SK-N-SH (cell line): ENCODE measurements at regions not wholly inside any gene's neighbourhood (a gene's known extent, or its start where the extent isn't known, plus 50 kb on each side); places are given as distances from the start of the nearest gene placed in this dataset.

Source experiments
- CTCF ChIA-PET: fragments of 300-600, 350-600 bp; formaldehyde crosslinking; extraction: SDS; loops from one replicate; lab custom pipeline; 2021; lab: Yijun Ruan, JAX
- POLR2A ChIA-PET: fragments of 350-600 bp; sonication (Branson Sonifier 250); formaldehyde crosslinking; extraction: SDS; loops from one replicate; lab custom pipeline; 2020; ENCODE audit warnings: antibody characterized with exemption, inconsistent platforms; lab: Yijun Ruan, JAX
- DNase-seq: peaks from one replicate; pipeline ENCODE4 v3.0.0; 2012
- H2AFZ ChIP-seq: fragments of 200-600 bp; sonication (generic); 2 replicates; pipeline ENCODE4 v1.8.1; 2016; ENCODE audit warnings: antibody characterized with exemption, mild to moderate bottlenecking, low read depth
- H3F3A ChIP-seq: fragments of 200-600 bp; sonication (generic); replicated peaks from 2 replicates; pipeline ENCODE3; 2016; ENCODE audit warnings: antibody characterized with exemption, mild to moderate bottlenecking; ENCODE audit not compliant: insufficient read depth
- H3K27ac ChIP-seq, 2 experiments: fragments of 200-500 bp in 1 of 2; fragments of 200-600 bp in 1 of 2; sonication (Bioruptor generic) in 1 of 2; sonication (generic), shearing (Covaris generic) in 1 of 2; 2 replicates each; pipeline versions ENCODE4 v1.5.1 to v1.6.1; 2014 to 2016; ENCODE audit warnings: low read depth in 2 of 2, inconsistent platforms in 1 of 2, low read length in 1 of 2, mild to moderate bottlenecking in 1 of 2, mixed read lengths in 1 of 2
- H3K27me3 ChIP-seq: fragments of 200-600 bp; sonication (generic), shearing (Covaris generic); 2 replicates; pipeline ENCODE4 v1.6.1; 2016; ENCODE audit warnings: mixed run types; ENCODE audit not compliant: insufficient read depth
- H3K36me3 ChIP-seq, 2 experiments: fragments of 200-500 bp in 1 of 2; fragments of 200-600 bp in 1 of 2; sonication (Bioruptor generic) in 1 of 2; sonication (generic) in 1 of 2; replicated peaks in 1 of 2; 2 replicates each; pipeline versions ENCODE3 to v1.5.1; 2014 to 2016; ENCODE audit warnings: low read length in 1 of 2, mild to moderate bottlenecking in 1 of 2; ENCODE audit not compliant: insufficient read depth in 2 of 2, control insufficient read depth in 1 of 2
- H3K4me1 ChIP-seq, 2 experiments: fragments of 200-500 bp in 1 of 2; fragments of 200-600 bp in 1 of 2; sonication (Bioruptor generic) in 1 of 2; sonication (generic), shearing (Covaris generic) in 1 of 2; 2 replicates each; pipeline versions ENCODE4 v1.5.1 to v1.6.1; 2014 to 2016; ENCODE audit warnings: low read depth in 1 of 2, low read length in 1 of 2, mixed run types in 1 of 2; ENCODE audit not compliant: insufficient read depth in 2 of 2, control insufficient read depth in 1 of 2
- H3K4me2 ChIP-seq: fragments of 200-600 bp; sonication (generic), shearing (Covaris generic); 2 replicates; pipeline ENCODE4 v1.6.1; 2017; ENCODE audit warnings: mixed run types
- H3K4me3 ChIP-seq, 2 experiments: fragments of 200-500 bp in 1 of 2; fragments of 200-600 bp in 1 of 2; sonication (Bioruptor generic) in 1 of 2; sonication (generic), shearing (Covaris generic) in 1 of 2; 2 replicates each; pipeline versions ENCODE4 v1.5.1 to v1.8.1; 2014 to 2016; ENCODE audit warnings: low read depth in 2 of 2, inconsistent platforms in 1 of 2, low read length in 1 of 2, mild to moderate bottlenecking in 1 of 2, mixed read lengths in 1 of 2, moderate library complexity in 1 of 2
- H3K79me2 ChIP-seq: fragments of 200-600 bp; sonication (generic); 2 replicates; pipeline ENCODE4 v1.8.1; 2017; ENCODE audit warnings: mild to moderate bottlenecking; ENCODE audit not compliant: insufficient read depth
- H3K9ac ChIP-seq: fragments of 200-600 bp; sonication (generic); 2 replicates; pipeline ENCODE4 v1.6.1; 2017; ENCODE audit warnings: mixed run types
- H3K9me2 ChIP-seq: fragments of 200-600 bp; sonication (generic); 2 replicates; pipeline ENCODE4 v1.6.1; 2017; ENCODE audit warnings: mixed run types
- H3K9me3 ChIP-seq: fragments of 200-600 bp; sonication (generic); 2 replicates; pipeline ENCODE4 v1.6.1; 2017; ENCODE audit warnings: mixed run types, mild to moderate bottlenecking, moderate library complexity
- H4K20me1 ChIP-seq: fragments of 200-600 bp; sonication (generic); 2 replicates; pipeline ENCODE4 v1.6.1; 2017; ENCODE audit warnings: mild to moderate bottlenecking, mixed run types; ENCODE audit not compliant: insufficient read depth
- EZH2phosphoT487 ChIP-seq: fragments of 200-600 bp; sonication (generic); IDR thresholded peaks from 2 replicates; pipeline ENCODE4 v1.6.1; 2017; ENCODE audit warnings: low read depth, mixed run types, mild to moderate bottlenecking, antibody characterized with exemption, moderate library complexity, borderline replicate concordance
- FOSL2 ChIP-seq: IDR thresholded peaks from 2 replicates; pipeline ENCODE4 v1.4.0; 2012; ENCODE audit warnings: low read depth, mild to moderate bottlenecking, moderate library complexity, borderline replicate concordance
- GATA2 ChIP-seq: sonication (generic); formaldehyde crosslinking; IDR thresholded peaks from 2 replicates; pipeline ENCODE4 v1.5.0; 2020; ENCODE audit warnings: mild to moderate bottlenecking, missing genetic modification reagents
- JUND ChIP-seq: IDR thresholded peaks from 2 replicates; pipeline ENCODE4 v1.4.0; 2012
- NFIC ChIP-seq: IDR thresholded peaks from 2 replicates; pipeline ENCODE4 v1.4.0; 2012; ENCODE audit warnings: borderline replicate concordance
- NRF1 ChIP-seq: IDR thresholded peaks from 2 replicates; pipeline ENCODE4 v1.6.1; 2012; ENCODE audit warnings: low read depth, mild to moderate bottlenecking, low read length
- POLR2AphosphoS5 ChIP-seq: IDR thresholded peaks from 2 replicates; pipeline ENCODE4 v1.6.1; 2012; ENCODE audit warnings: low read depth, low read length
- RAD21 ChIP-seq: IDR thresholded peaks from 2 replicates; pipeline ENCODE4 v1.6.1; 2012; ENCODE audit warnings: mild to moderate bottlenecking, low read length
- RCOR1 ChIP-seq: fragments of 150-350 bp; IDR thresholded peaks from 2 replicates; pipeline ENCODE4 v1.6.1; 2017; ENCODE audit warnings: antibody characterized with exemption, low read length
- RFX5 ChIP-seq: IDR thresholded peaks from 2 replicates; pipeline ENCODE4 v1.6.1; 2012; ENCODE audit warnings: mild to moderate bottlenecking, improper control_type of control experiment, low read length
- RXRA ChIP-seq: IDR thresholded peaks from 2 replicates; pipeline ENCODE4 v1.4.0; 2012; ENCODE audit warnings: low read depth, mild to moderate bottlenecking, borderline replicate concordance
- SMC3 ChIP-seq: IDR thresholded peaks from 2 replicates; pipeline ENCODE4 v1.6.1; 2012; ENCODE audit warnings: low read depth, low read length, improper control_type of control experiment
- TAF1 ChIP-seq: IDR thresholded peaks from 2 replicates; pipeline ENCODE4 v1.6.1; 2012; ENCODE audit warnings: low read depth, mild to moderate bottlenecking, low read length, moderate library complexity, borderline replicate concordance
- TCF12 ChIP-seq: IDR thresholded peaks from 2 replicates; pipeline ENCODE4 v1.4.0; 2012
- TEAD4 ChIP-seq: IDR thresholded peaks from 2 replicates; pipeline ENCODE4 v1.4.0; 2012; ENCODE audit warnings: mild to moderate bottlenecking, borderline replicate concordance; ENCODE audit not compliant: insufficient read depth
- YY1 ChIP-seq: IDR thresholded peaks from 2 replicates; pipeline ENCODE4 v1.4.0; 2012; ENCODE audit warnings: low read depth, mild to moderate bottlenecking
- TF ChIP-seq, protein P1 (sequence below): IDR thresholded peaks from 2 replicates; pipeline ENCODE4 v1.4.0; 2012; ENCODE audit warnings: low read depth, borderline replicate concordance
- TF ChIP-seq, protein P2 (sequence below): fragments of 200-600 bp; sonication (generic); IDR thresholded peaks from 2 replicates; pipeline ENCODE4 v1.6.1; 2017; ENCODE audit warnings: antibody characterized with exemption, mild to moderate bottlenecking, moderate library complexity
- TF ChIP-seq, protein P3 (sequence below): fragments of 150-350 bp; IDR thresholded peaks from 2 replicates; pipeline ENCODE4 v1.6.1; 2017; ENCODE audit warnings: antibody characterized with exemption, low read length, low read depth, borderline replicate concordance
- TF ChIP-seq, protein P4 (sequence below): IDR thresholded peaks from 2 replicates; pipeline ENCODE4 v1.4.0; 2012; ENCODE audit warnings: low read depth, borderline replicate concordance
- TF ChIP-seq, protein P5 (sequence below): fragments of 150-350 bp; IDR thresholded peaks from 2 replicates; pipeline ENCODE4 v1.6.1; 2016; ENCODE audit warnings: mild to moderate bottlenecking, low read depth, low read length

DNA sequence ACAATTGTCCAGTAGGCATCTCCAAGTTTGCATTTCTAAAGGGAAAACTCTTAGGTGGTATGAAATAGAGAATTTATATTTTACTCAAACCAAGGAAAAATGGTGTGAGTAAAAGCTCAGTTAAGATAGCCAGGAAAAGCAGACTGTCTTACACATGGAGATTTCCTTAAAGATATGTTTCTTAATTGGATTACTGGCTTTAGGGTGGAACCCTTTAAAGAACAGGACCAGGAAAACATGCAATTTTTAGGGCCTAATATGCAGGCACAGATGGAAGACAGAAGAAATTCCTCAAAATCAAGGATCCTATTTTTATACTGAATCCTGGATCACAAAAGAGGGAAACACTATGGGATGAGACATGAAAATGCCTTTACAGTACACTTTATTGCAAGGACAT lies 100.3 kb upstream of the PCDH17 start:
- POLR2A ChIA-PET: no interaction called here
- Histone ChIP-seq H3K4me3 (no peak overlapping the region), H3K36me3 (no peaks in the 10 kb centered on the region), H4K20me1 (no peaks in the 10 kb centered on the region), H3K4me2 (no peak overlapping the region), H3K9me2 (no peaks in the 10 kb centered on the region), H3K9ac (no peak overlapping the region), H3K27me3 (no peaks in the 10 kb centered on the region), H3K4me1 (no peaks in the 10 kb centered on the region), H3K79me2 (no peaks in the 10 kb centered on the region), H3K9me3 (peaks cover 6% of the 10 kb centered on the region; the same call in 1 of the 2 replicates), H3K27ac (no peak overlapping the region), H3F3A (no peaks in the 10 kb centered on the region), H2AFZ (no peak overlapping the region)
- TF ChIP-seq JUND: no peak
- no peak for TF ChIP-seq FOSL2
- TF ChIP-seq RFX5: no peak
- TF ChIP-seq SMC3: no peak
- TF ChIP-seq, protein P1, sequence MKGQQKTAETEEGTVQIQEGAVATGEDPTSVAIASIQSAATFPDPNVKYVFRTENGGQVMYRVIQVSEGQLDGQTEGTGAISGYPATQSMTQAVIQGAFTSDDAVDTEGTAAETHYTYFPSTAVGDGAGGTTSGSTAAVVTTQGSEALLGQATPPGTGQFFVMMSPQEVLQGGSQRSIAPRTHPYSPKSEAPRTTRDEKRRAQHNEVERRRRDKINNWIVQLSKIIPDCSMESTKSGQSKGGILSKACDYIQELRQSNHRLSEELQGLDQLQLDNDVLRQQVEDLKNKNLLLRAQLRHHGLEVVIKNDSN: no peak
- TF ChIP-seq, protein P2, sequence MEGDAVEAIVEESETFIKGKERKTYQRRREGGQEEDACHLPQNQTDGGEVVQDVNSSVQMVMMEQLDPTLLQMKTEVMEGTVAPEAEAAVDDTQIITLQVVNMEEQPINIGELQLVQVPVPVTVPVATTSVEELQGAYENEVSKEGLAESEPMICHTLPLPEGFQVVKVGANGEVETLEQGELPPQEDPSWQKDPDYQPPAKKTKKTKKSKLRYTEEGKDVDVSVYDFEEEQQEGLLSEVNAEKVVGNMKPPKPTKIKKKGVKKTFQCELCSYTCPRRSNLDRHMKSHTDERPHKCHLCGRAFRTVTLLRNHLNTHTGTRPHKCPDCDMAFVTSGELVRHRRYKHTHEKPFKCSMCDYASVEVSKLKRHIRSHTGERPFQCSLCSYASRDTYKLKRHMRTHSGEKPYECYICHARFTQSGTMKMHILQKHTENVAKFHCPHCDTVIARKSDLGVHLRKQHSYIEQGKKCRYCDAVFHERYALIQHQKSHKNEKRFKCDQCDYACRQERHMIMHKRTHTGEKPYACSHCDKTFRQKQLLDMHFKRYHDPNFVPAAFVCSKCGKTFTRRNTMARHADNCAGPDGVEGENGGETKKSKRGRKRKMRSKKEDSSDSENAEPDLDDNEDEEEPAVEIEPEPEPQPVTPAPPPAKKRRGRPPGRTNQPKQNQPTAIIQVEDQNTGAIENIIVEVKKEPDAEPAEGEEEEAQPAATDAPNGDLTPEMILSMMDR: no peak
- no peak for TF ChIP-seq YY1
- TF ChIP-seq RCOR1: no peak
- no peak for TF ChIP-seq NRF1
- DNase-seq: no peak
- CTCF ChIA-PET: interaction anchor here (1.3 kb wide), 1 partner anchor 11 kb away, joined by 4 read pairs; no protein-coding TSS in a partner anchor

DNA sequence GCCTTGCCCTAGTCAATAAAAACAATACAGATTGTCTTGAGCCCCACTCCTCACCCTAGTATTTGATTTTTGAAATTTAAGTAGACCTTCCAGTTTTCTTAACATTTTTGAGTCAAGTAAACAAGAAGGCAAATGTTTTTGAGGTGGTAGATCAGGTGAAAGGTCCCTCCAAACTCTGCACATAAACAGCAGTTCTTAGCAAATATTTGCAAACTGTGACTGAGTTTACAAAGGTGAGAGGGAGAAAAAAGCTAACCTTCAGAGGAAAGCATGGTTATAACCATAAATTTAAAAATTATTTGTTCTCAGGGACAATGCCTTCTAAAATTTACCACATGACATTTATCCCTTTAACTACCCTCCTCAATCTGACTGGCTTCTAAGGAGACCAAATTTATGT lies 84.6 kb upstream of the PCDH17 start:
- Histone ChIP-seq H3K9me2 (no peaks in the 10 kb centered on the region), H4K20me1 (no peaks in the 10 kb centered on the region), H3K4me2 (no peak overlapping the region), H3K9me3 (no peaks in the 10 kb centered on the region; the same call in 1 of the 2 replicates), H3K36me3 (no peaks in the 10 kb centered on the region), H3K27me3 (no peaks in the 10 kb centered on the region), H3K4me3 (no peak overlapping the region), H3K9ac (no peak overlapping the region)
- no peak for DNase-seq
- CTCF ChIA-PET: no interaction called here
- TF ChIP-seq RAD21: no peak
- TF ChIP-seq, protein P3, sequence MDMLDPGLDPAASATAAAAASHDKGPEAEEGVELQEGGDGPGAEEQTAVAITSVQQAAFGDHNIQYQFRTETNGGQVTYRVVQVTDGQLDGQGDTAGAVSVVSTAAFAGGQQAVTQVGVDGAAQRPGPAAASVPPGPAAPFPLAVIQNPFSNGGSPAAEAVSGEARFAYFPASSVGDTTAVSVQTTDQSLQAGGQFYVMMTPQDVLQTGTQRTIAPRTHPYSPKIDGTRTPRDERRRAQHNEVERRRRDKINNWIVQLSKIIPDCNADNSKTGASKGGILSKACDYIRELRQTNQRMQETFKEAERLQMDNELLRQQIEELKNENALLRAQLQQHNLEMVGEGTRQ: no peak
- TF ChIP-seq, protein P2: no peak
- no peak for TF ChIP-seq GATA2 (CRISPR knock-in tag)
- TF ChIP-seq, protein P4, sequence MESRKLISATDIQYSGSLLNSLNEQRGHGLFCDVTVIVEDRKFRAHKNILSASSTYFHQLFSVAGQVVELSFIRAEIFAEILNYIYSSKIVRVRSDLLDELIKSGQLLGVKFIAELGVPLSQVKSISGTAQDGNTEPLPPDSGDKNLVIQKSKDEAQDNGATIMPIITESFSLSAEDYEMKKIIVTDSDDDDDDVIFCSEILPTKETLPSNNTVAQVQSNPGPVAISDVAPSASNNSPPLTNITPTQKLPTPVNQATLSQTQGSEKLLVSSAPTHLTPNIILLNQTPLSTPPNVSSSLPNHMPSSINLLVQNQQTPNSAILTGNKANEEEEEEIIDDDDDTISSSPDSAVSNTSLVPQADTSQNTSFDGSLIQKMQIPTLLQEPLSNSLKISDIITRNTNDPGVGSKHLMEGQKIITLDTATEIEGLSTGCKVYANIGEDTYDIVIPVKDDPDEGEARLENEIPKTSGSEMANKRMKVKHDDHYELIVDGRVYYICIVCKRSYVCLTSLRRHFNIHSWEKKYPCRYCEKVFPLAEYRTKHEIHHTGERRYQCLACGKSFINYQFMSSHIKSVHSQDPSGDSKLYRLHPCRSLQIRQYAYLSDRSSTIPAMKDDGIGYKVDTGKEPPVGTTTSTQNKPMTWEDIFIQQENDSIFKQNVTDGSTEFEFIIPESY: no peak
- no peak for TF ChIP-seq RXRA
- no peak for TF ChIP-seq FOSL2
- TF ChIP-seq TEAD4: no peak
- TF ChIP-seq, protein P5, sequence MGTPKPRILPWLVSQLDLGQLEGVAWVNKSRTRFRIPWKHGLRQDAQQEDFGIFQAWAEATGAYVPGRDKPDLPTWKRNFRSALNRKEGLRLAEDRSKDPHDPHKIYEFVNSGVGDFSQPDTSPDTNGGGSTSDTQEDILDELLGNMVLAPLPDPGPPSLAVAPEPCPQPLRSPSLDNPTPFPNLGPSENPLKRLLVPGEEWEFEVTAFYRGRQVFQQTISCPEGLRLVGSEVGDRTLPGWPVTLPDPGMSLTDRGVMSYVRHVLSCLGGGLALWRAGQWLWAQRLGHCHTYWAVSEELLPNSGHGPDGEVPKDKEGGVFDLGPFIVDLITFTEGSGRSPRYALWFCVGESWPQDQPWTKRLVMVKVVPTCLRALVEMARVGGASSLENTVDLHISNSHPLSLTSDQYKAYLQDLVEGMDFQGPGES: no peak
- no peak for TF ChIP-seq POLR2AphosphoS5
- TF ChIP-seq TAF1: no peak
- TF ChIP-seq EZH2phosphoT487: no peak
- no peak for TF ChIP-seq NFIC
- TF ChIP-seq TCF12: no peak
- TF ChIP-seq, all 33 proteins: peak for 0
- Histone ChIP-seq H3K27ac (no peak overlapping the region), H3K79me2 (no peaks in the 10 kb centered on the region), H3F3A (no peaks in the 10 kb centered on the region), H2AFZ (no peak overlapping the region), H3K4me1 (no peaks in the 10 kb centered on the region)
- POLR2A ChIA-PET: no interaction called here
